GM18520 (cell line): ENCODE measurements at regions not wholly inside any gene's neighbourhood (a gene's known extent, or its start where the extent isn't known, plus 50 kb on each side); places are given as distances from the start of the nearest gene placed in this dataset.
"Not testable (repeated sequence)": the region's sequence is repeated elsewhere in the genome, so short reads cannot be mapped to it uniquely, and the experiment has no call there.

Experiments
- ATAC-seq: cut with Tn5 transposase; IDR thresholded peaks from one replicate; pipeline ENCODE4 v1.9.1; 2021; ENCODE audit not compliant: unreplicated experiment

GRCh38 chr3:34053626-34054025 lies 255.2 kb downstream of the PDCD6IP start:
- ATAC-seq = no peak

- no peak for ATAC-seq
Measured at GRCh38 chr3:34056181-34056910, 257.9 kb downstream of the PDCD6IP start.

GRCh38 chr3:34056951-34057390 lies 258.5 kb downstream of the PDCD6IP start:
- ATAC-seq = peak; percentile 93

GRCh38 chr3:34060995-34061394 lies 262.6 kb downstream of the PDCD6IP start:
- not testable (repeated sequence) for ATAC-seq

GRCh38 chr3:34065901-34066300 lies 267.5 kb downstream of the PDCD6IP start:
- no peak for ATAC-seq

GRCh38 chr3:34066328-34066727 lies 267.9 kb downstream of the PDCD6IP start:
- no peak for ATAC-seq

- no peak for ATAC-seq
Measured at GRCh38 chr3:34066999-34067398, 268.6 kb downstream of the PDCD6IP start.

- no peak for ATAC-seq
Measured at GRCh38 chr3:34067536-34068051, 269.2 kb downstream of the PDCD6IP start.

- no peak for ATAC-seq
Measured at GRCh38 chr3:34068505-34068904, 270.1 kb downstream of the PDCD6IP start.

- no peak for ATAC-seq
Measured at GRCh38 chr3:34070831-34071585, 272.6 kb downstream of the PDCD6IP start.

GRCh38 chr3:34072297-34072696 lies 273.9 kb downstream of the PDCD6IP start:
- no peak for ATAC-seq

- ATAC-seq = no peak
Measured at GRCh38 chr3:34073111-34073510, 274.7 kb downstream of the PDCD6IP start.

GRCh38 chr3:34073961-34074360 lies 275.5 kb downstream of the PDCD6IP start:
- ATAC-seq = no peak

- ATAC-seq = no peak
Measured at GRCh38 chr3:34075975-34076374, 277.5 kb downstream of the PDCD6IP start.

- ATAC-seq = peak; percentile 47
Measured at GRCh38 chr3:34077417-34078195, 279.2 kb downstream of the PDCD6IP start.

GRCh38 chr3:34078418-34078817 lies 280.0 kb downstream of the PDCD6IP start:
- ATAC-seq = no peak

- ATAC-seq = not testable (repeated sequence)
Measured at GRCh38 chr3:34079849-34080248, 281.4 kb downstream of the PDCD6IP start.

- ATAC-seq = not testable (repeated sequence)
Measured at GRCh38 chr3:34090379-34090778, 291.9 kb downstream of the PDCD6IP start.

GRCh38 chr3:34090876-34091275 lies 292.4 kb downstream of the PDCD6IP start:
- ATAC-seq = no peak

- not testable (repeated sequence) for ATAC-seq
Measured at GRCh38 chr3:34094280-34094679, 295.9 kb downstream of the PDCD6IP start.

GRCh38 chr3:34102288-34102687 lies 303.9 kb downstream of the PDCD6IP start:
- no peak for ATAC-seq
